Hepatocyte (in vitro differentiated cells): ENCODE measurements at regions not wholly inside any gene's neighbourhood (a gene's known extent, or its start where the extent isn't known, plus 50 kb on each side); places are given as distances from the start of the nearest gene placed in this dataset.

Experiments
- DNase-seq: peaks from one replicate; pipeline ENCODE4 v3.0.0-alpha.2; 2016; ENCODE audit warnings: low spot score
- H2AFZ ChIP-seq: fragments of 200-600 bp; sonication (generic); 2 replicates; pipeline ENCODE4 v1.6.0; 2016; ENCODE audit warnings: antibody characterized with exemption, mild to moderate bottlenecking
- H3K27ac ChIP-seq: fragments of 200-600 bp; sonication (generic); 2 replicates; pipeline ENCODE4 v1.5.1; 2016; ENCODE audit warnings: mild to moderate bottlenecking
- H3K27me3 ChIP-seq: fragments of 200-600 bp; sonication (generic); 2 replicates; pipeline ENCODE4 v1.6.1; 2016
- H3K36me3 ChIP-seq: fragments of 200-600 bp; sonication (generic); replicated peaks from 2 replicates; pipeline ENCODE4 v1.5.1; 2016; ENCODE audit warnings: low read depth; ENCODE audit not compliant: insufficient read depth
- H3K4me1 ChIP-seq: fragments of 200-600 bp; sonication (generic); 2 replicates; pipeline ENCODE4 v1.5.1; 2016; ENCODE audit warnings: mild to moderate bottlenecking, moderate library complexity; ENCODE audit not compliant: insufficient read depth
- H3K4me2 ChIP-seq: fragments of 200-600 bp; sonication (generic); 2 replicates; pipeline ENCODE4 v1.6.0; 2016
- H3K4me3 ChIP-seq: fragments of 200-600 bp; sonication (generic); 2 replicates; pipeline ENCODE4 v1.5.1; 2016; ENCODE audit warnings: mild to moderate bottlenecking
- H3K79me2 ChIP-seq: fragments of 200-600 bp; sonication (generic); 2 replicates; pipeline ENCODE4 v1.6.0; 2017; ENCODE audit warnings: mild to moderate bottlenecking
- H3K9me2 ChIP-seq: fragments of 200-600 bp; sonication (generic); replicated peaks from 2 replicates; pipeline ENCODE4 v1.6.0; 2017; ENCODE audit warnings: mild to moderate bottlenecking; ENCODE audit not compliant: insufficient read depth
- H3K9me3 ChIP-seq: fragments of 200-600 bp; sonication (generic); 2 replicates; pipeline ENCODE4 v1.5.1; 2016; ENCODE audit warnings: low read depth, mild to moderate bottlenecking
- H4K20me1 ChIP-seq: fragments of 200-600 bp; sonication (generic); 2 replicates; pipeline ENCODE4 v1.6.0; 2016; ENCODE audit warnings: mild to moderate bottlenecking; ENCODE audit not compliant: insufficient read depth, poor library complexity, severe bottlenecking
- EZH2 ChIP-seq: fragments of 200-600 bp; sonication (generic); IDR thresholded peaks from 2 replicates; pipeline ENCODE4 v1.6.1; 2016; ENCODE audit warnings: antibody characterized with exemption, mild to moderate bottlenecking, borderline replicate concordance
- EZH2phosphoT487 ChIP-seq: fragments of 200-600 bp; sonication (generic); IDR thresholded peaks from one replicate; pipeline ENCODE4 v1.6.1; 2018; ENCODE audit warnings: antibody characterized with exemption, mild to moderate bottlenecking, low read depth, moderate library complexity; ENCODE audit not compliant: unreplicated experiment, severe bottlenecking
- WGBS: methylation state at CpG from one replicate; pipeline ENCODE4 v1.1.6; 2016; ENCODE audit warnings: low lambda C conversion rate; ENCODE audit errors: missing lambda C conversion rate; 5-methylcytosine and 5-hydroxymethylcytosine counted together
- TF ChIP-seq, protein P1 (sequence below): fragments of 200-600 bp; sonication (generic); IDR thresholded peaks from 2 replicates; pipeline ENCODE4 v1.5.1; 2016; ENCODE audit warnings: antibody characterized with exemption, mild to moderate bottlenecking; ENCODE audit not compliant: poor library complexity

DNA sequence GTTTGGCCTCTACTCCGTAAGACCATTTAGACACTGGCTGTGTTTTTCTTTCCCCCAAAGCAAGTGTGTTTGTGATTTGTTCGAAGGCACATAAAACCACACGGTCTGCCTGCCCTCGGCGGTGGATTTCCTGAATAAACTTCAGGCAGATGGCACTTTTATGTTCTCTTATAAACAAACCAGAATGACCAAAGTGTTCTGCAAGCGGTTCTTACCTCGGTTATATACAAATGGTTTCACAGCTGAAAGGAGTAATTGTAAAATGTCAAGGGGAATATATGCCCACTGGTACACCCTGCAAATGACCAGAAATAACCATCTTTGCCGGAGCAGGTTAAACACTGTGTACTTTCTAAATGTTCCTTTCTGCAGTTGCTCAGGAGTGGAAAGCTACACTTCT, 1475.8 kb upstream of the TMEM132C start:
- 60% methylated on average over 8 of the region's 8 CpGs for WGBS
- Histone ChIP-seq H3K36me3 (no peaks in the 10 kb centered on the region), H3K27me3 (no peaks in the 10 kb centered on the region), H3K79me2 (no peaks in the 10 kb centered on the region), H3K4me2 (no peak overlapping the region), H4K20me1 (no peaks in the 10 kb centered on the region), H3K4me3 (no peak overlapping the region), H3K4me1 (no peaks in the 10 kb centered on the region), H3K27ac (no peak overlapping the region), H2AFZ (no peak overlapping the region), H3K9me2 (no peaks in the 10 kb centered on the region), H3K9me3 (no peaks in the 10 kb centered on the region)
- TF ChIP-seq, protein P1, sequence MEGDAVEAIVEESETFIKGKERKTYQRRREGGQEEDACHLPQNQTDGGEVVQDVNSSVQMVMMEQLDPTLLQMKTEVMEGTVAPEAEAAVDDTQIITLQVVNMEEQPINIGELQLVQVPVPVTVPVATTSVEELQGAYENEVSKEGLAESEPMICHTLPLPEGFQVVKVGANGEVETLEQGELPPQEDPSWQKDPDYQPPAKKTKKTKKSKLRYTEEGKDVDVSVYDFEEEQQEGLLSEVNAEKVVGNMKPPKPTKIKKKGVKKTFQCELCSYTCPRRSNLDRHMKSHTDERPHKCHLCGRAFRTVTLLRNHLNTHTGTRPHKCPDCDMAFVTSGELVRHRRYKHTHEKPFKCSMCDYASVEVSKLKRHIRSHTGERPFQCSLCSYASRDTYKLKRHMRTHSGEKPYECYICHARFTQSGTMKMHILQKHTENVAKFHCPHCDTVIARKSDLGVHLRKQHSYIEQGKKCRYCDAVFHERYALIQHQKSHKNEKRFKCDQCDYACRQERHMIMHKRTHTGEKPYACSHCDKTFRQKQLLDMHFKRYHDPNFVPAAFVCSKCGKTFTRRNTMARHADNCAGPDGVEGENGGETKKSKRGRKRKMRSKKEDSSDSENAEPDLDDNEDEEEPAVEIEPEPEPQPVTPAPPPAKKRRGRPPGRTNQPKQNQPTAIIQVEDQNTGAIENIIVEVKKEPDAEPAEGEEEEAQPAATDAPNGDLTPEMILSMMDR, result no peak
- no peak for TF ChIP-seq EZH2
- no peak for TF ChIP-seq EZH2phosphoT487
- no peak for DNase-seq

DNA sequence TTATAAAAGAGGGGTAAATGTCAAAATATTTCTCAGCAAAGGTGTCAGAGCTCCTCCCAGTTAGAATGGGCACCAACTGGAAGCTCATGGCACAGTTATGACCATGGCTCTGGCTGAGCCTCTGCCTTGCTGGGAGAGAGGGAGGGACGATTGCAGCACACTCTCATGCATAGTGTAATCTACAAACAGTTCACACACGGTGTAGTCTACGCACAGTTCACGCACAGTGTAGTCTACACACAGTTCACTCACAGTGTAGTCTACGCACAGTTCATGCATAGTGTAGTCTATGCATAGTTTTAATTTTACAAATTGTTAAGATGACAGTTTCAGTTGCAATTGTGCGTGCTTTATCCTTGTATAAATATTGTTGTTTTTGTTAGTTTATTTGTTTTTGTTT, 1474.6 kb upstream of the TMEM132C start:
- no peak overlapping the region for H2AFZ ChIP-seq
- no peak overlapping the region for H3K27ac ChIP-seq
- no peaks in the 10 kb centered on the region for H3K36me3 ChIP-seq
- no peaks in the 10 kb centered on the region for H3K4me1 ChIP-seq
- H3K9me2 ChIP-seq, result no peaks in the 10 kb centered on the region
- H3K4me3 ChIP-seq, result no peak overlapping the region
- H3K4me2 ChIP-seq, result no peak overlapping the region
- H4K20me1 ChIP-seq, result no peaks in the 10 kb centered on the region
- H3K79me2 ChIP-seq, result no peaks in the 10 kb centered on the region
- TF ChIP-seq EZH2, result no peak
- TF ChIP-seq, protein P1, result no peak
- TF ChIP-seq EZH2phosphoT487, result no peak
- WGBS, result 86% methylated on average over 6 of the region's 6 CpGs
- no peaks in the 10 kb centered on the region for H3K27me3 ChIP-seq
- H3K9me3 ChIP-seq, result no peaks in the 10 kb centered on the region
- no peak for DNase-seq

DNA sequence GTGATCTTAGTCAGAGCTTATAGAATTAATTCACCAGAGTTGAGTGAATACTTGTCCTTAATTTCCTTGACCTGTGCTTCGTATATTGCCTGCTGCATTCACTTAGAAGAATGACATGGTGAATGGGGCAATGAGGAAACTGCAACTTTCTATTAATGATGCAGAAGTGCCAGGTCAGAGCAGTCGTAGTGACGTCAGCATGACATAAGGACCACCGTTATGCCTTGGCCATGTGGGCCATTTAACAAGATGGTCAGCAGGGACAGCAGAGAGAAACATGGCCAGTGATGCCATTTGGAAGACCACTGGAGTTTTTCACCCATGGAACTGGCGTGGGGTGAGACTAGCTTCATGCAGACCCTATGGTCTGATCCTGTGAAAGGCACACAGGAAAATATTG, 1469.4 kb upstream of the TMEM132C start:
- Histone ChIP-seq H3K27ac (no peak overlapping the region), H3K4me3 (no peak overlapping the region), H3K27me3 (no peaks in the 10 kb centered on the region), H3K79me2 (no peaks in the 10 kb centered on the region), H2AFZ (no peak overlapping the region), H3K9me2 (no peaks in the 10 kb centered on the region), H3K9me3 (no peaks in the 10 kb centered on the region), H3K4me1 (no peaks in the 10 kb centered on the region), H3K4me2 (no peak overlapping the region), H3K36me3 (no peaks in the 10 kb centered on the region), H4K20me1 (no peaks in the 10 kb centered on the region)
- DNase-seq, result no peak
- no peak for TF ChIP-seq EZH2
- TF ChIP-seq, protein P1, result no peak
- no peak for TF ChIP-seq EZH2phosphoT487
- 87% methylated on average over 5 of the region's 5 CpGs for WGBS

DNA sequence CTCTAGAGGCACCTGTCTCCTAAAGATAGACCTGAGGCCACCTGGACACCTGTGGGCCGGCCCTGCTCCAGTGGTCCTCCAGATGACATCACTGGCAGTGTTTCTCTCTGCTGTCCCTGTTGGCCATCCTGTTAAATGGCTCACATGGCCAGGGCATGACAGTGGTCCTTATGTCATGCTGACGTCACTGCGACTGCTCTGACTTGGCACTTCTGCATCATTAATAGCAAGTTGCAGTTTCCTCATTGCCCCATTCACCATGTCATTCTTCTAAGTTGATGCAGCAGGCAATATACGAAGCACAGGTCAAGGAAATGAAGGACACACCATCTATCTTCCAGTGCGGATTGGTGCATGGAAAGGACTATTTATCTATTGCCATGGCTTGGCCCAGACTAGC, 1468.5 kb upstream of the TMEM132C start:
- Histone ChIP-seq H3K27me3 (no peaks in the 10 kb centered on the region), H3K4me1 (no peaks in the 10 kb centered on the region), H3K4me2 (no peak overlapping the region), H3K36me3 (no peaks in the 10 kb centered on the region), H4K20me1 (no peaks in the 10 kb centered on the region), H3K4me3 (no peak overlapping the region), H3K9me2 (no peaks in the 10 kb centered on the region), H3K79me2 (no peaks in the 10 kb centered on the region), H3K27ac (no peak overlapping the region), H3K9me3 (no peaks in the 10 kb centered on the region), H2AFZ (no peak overlapping the region)
- TF ChIP-seq EZH2phosphoT487, result no peak
- 87% methylated on average over 5 of the region's 5 CpGs for WGBS
- DNase-seq, result no peak
